Sigmoid colon (tissue), 6 donors: ENCODE measurements at regions not wholly inside any gene's neighbourhood (a gene's known extent, or its start where the extent isn't known, plus 50 kb on each side); places are given as distances from the start of the nearest gene placed in this dataset.

Source experiments
- DNase-seq: peaks from one replicate; pipeline ENCODE4 v3.0.0-alpha.2; 2019
- H3K27ac ChIP-seq, 4 donors: fragments of 200-600 bp; sonication (generic); one replicate each; pipeline ENCODE4 v1.5.1; 2016 to 2019; ENCODE audit warnings: mild to moderate bottlenecking in 1 of 4
- H3K27me3 ChIP-seq, 3 donors: fragments of 200-600 bp; sonication (generic); one replicate each; pipeline ENCODE4 v1.5.1; 2019; ENCODE audit warnings: mild to moderate bottlenecking in 1 of 3
- H3K36me3 ChIP-seq, 4 donors: fragments of 200-600 bp; sonication (generic); one replicate each; pipeline ENCODE4 v1.5.1; 2016 to 2019
- H3K4me1 ChIP-seq, 4 donors: fragments of 200-600 bp; sonication (generic); one replicate each; pipeline ENCODE4 v1.5.1; 2017 to 2019
- H3K4me3 ChIP-seq, 4 donors: fragments of 200-600 bp; sonication (generic); one replicate each; pipeline ENCODE4 v1.5.1; 2017 to 2019; ENCODE audit warnings: mild to moderate bottlenecking in 2 of 4, moderate library complexity in 1 of 4
- H3K9me3 ChIP-seq, 4 donors: fragments of 200-600 bp in 3 of 4; sonication (generic) in 3 of 4; one replicate each; pipeline versions ENCODE4 v1.5.1 to v1.6.1; 2013 to 2019
- EP300 ChIP-seq, 4 donors: sonication (generic); formaldehyde crosslinking; IDR thresholded peaks; one replicate each; pipeline ENCODE4 v1.6.1; 2017; ENCODE audit warnings: antibody characterized with exemption in 4 of 4
- POLR2A ChIP-seq, 2 donors: fragments of 450-650 bp; IDR thresholded peaks; one replicate each; pipeline ENCODE4 v1.6.1; 2016; ENCODE audit warnings: antibody characterized with exemption in 2 of 2, mild to moderate bottlenecking in 2 of 2, moderate library complexity in 2 of 2
- POLR2AphosphoS5 ChIP-seq, 4 donors: sonication (generic); formaldehyde crosslinking; IDR thresholded peaks; one replicate each; pipeline ENCODE4 v1.6.1; 2017; ENCODE audit warnings: antibody characterized with exemption in 4 of 4
- WGBS, 2 donors: extraction: QIAGEN DNeasy Blood & Tissue Kit; methylation state at CpG; one replicate each; pipeline ENCODE4 v1.1.7; 2013; 5-methylcytosine and 5-hydroxymethylcytosine counted together
- intact Hi-C: fragments of 100-400 bp; cut with DNase I; formaldehyde crosslinking; loops from one replicate; pipeline ENCODE4 v1.15.1; 2023
- TF ChIP-seq, protein P1 (sequence below), 4 experiments: fragments of 450-650 bp in 3 of 4; fragments of 200-600 bp in 1 of 4; IDR thresholded peaks; one replicate each; pipeline ENCODE4 v1.5.1; 2016 to 2019; ENCODE audit warnings: antibody characterized with exemption in 4 of 4, mild to moderate bottlenecking in 3 of 4, moderate library complexity in 2 of 4
- donor health status: healthy with polysubstance abuse.
- donor health status: healthy.

DNA sequence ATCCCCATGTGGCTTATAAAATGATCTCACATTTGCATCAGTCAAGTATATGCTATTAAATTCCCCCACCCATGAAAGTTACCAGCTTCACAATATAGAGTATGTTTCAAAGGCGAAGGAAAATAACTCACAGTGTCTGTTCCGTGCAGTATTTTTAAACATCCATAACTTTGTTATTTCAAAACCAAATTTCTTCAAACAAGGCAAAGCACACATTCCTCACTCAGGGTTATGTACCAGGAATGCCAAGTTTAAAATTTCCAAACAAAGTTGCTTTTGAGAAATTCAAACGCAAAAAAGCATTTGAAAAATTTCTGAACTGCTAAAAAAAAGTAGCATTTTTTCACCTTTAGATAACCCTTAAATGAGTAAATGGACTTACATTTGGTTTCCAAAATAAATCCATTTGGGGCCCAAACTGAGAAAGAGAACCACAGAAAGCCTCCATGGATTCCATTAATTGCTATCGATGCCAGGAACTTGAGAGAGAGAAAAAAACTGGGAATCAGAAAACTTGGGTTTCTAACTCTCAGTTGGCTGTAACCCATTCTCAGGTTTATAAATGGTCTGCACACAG is 149.5 kb downstream of the SLC30A10 start:
- WGBS, 2 donors, result 88 to 89% methylated on average over 4 of the region's 4 CpGs
- Histone ChIP-seq H3K36me3 (no peaks in the 10 kb centered on the region), H3K4me3 (no peak overlapping the region), H3K27ac (no peak overlapping the region), H3K9me3 (no peaks in the 10 kb centered on the region), H3K4me1 (peaks cover 0 to under 1% (median under 1%) of the 10 kb centered on the region in 4 donors), H3K27me3 (no peaks in the 10 kb centered on the region)
- no peak for DNase-seq
- no peak for TF ChIP-seq POLR2AphosphoS5 (IDR thresholded peaks at IDR 0.05)
- TF ChIP-seq, protein P1, sequence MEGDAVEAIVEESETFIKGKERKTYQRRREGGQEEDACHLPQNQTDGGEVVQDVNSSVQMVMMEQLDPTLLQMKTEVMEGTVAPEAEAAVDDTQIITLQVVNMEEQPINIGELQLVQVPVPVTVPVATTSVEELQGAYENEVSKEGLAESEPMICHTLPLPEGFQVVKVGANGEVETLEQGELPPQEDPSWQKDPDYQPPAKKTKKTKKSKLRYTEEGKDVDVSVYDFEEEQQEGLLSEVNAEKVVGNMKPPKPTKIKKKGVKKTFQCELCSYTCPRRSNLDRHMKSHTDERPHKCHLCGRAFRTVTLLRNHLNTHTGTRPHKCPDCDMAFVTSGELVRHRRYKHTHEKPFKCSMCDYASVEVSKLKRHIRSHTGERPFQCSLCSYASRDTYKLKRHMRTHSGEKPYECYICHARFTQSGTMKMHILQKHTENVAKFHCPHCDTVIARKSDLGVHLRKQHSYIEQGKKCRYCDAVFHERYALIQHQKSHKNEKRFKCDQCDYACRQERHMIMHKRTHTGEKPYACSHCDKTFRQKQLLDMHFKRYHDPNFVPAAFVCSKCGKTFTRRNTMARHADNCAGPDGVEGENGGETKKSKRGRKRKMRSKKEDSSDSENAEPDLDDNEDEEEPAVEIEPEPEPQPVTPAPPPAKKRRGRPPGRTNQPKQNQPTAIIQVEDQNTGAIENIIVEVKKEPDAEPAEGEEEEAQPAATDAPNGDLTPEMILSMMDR (IDR thresholded peaks at IDR 0.05), result no peak
- no peak for TF ChIP-seq POLR2A (IDR thresholded peaks at IDR 0.05)
- TF ChIP-seq EP300 (IDR thresholded peaks at IDR 0.05), result no peak
- intact Hi-C loops, result no loop called here

DNA sequence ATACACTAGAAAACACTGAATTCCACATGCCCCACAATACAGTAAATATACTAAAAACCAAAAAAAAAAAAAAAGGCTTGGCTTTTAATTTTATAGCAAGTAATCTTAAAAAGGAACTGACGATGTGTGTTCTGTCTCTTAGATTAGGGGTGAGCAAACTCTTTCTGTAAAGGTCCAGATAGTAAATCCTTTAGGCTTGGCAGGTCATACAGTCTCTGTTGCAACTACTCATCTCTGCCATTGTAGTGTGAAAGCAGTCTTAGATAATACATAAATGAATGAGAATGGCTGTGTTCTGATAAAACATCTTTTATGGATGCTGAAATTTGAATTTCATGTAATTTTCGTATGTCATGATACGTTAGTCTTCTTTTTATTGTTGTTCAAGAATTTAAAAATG is 150.2 kb downstream of the SLC30A10 start:
- WGBS, 2 donors, result 66 to 75% methylated on average over 3 of the region's 3 CpGs
- DNase-seq, result no peak
- H3K4me1 ChIP-seq, result no peaks in the 10 kb centered on the region
- TF ChIP-seq EP300 (IDR thresholded peaks at IDR 0.05), result no peak
- TF ChIP-seq, protein P1 (IDR thresholded peaks at IDR 0.05), result no peak
- H3K36me3 ChIP-seq, result no peaks in the 10 kb centered on the region
- H3K9me3 ChIP-seq, result no peaks in the 10 kb centered on the region
- H3K27me3 ChIP-seq, result no peaks in the 10 kb centered on the region
- H3K27ac ChIP-seq, result no peak overlapping the region
- H3K4me3 ChIP-seq, result no peak overlapping the region
- intact Hi-C loops, result no loop called here

DNA sequence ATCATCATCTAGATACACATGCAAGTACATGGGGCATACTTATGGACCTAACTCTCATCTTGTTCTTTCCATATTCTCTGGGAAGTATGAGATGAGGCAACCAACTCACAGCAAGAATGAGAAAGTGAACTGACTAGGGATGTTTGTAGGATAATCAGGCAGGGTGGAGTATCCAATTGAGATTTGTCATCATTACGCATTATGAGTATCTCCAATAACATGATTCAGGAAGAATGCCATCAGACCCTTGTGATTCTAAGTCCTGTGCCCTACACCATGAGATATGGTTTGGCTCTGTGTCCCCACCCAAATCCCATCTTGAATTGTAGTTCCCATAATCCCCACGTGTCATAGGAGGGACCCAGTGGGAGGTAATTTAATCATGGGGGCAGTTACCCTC is 154.0 kb downstream of the SLC30A10 start:
- Histone ChIP-seq H3K4me3 (no peak overlapping the region), H3K9me3 (no peaks in the 10 kb centered on the region), H3K27me3 (no peaks in the 10 kb centered on the region), H3K36me3 (no peaks in the 10 kb centered on the region), H3K27ac (no peak overlapping the region), H3K4me1 (no peaks in the 10 kb centered on the region)
- WGBS, 2 donors, result 90 to 95% methylated on average over 2 of the region's 2 CpGs
- intact Hi-C loops, result no loop called here
- DNase-seq, result no peak
- no peak for TF ChIP-seq POLR2AphosphoS5 (IDR thresholded peaks at IDR 0.05)
- TF ChIP-seq POLR2A (IDR thresholded peaks at IDR 0.05), result no peak
- no peak for TF ChIP-seq EP300 (IDR thresholded peaks at IDR 0.05)
- TF ChIP-seq, protein P1 (IDR thresholded peaks at IDR 0.05), result no peak

DNA sequence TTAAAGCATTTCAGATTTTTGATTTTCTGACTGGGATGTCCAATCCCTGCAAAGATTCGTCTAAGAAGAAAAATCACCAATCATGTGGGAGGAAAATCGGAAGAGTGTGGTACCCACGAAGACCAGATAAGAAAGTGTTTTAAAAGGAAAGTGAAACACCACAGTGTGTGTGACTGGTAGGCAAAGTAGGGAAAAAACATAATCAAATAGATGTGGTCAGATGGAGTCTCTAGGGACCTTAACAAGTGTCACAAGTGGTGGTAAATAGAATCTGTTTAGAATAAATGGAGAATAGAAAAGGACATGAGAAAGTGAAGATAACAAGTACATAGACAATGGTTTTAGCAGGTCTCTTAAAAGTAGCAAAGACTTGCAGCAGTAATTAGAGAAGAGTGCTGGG is 154.6 kb downstream of the SLC30A10 start:
- Histone ChIP-seq H3K27ac (no peak overlapping the region), H3K4me3 (no peak overlapping the region), H3K4me1 (no peaks in the 10 kb centered on the region), H3K27me3 (no peaks in the 10 kb centered on the region), H3K9me3 (no peaks in the 10 kb centered on the region), H3K36me3 (no peaks in the 10 kb centered on the region)
- TF ChIP-seq POLR2AphosphoS5 (IDR thresholded peaks at IDR 0.05) (no peak), EP300 (IDR thresholded peaks at IDR 0.05) (no peak), POLR2A (IDR thresholded peaks at IDR 0.05) (no peak)
- TF ChIP-seq, protein P1 (IDR thresholded peaks at IDR 0.05), result no peak
- intact Hi-C loops, result no loop called here
- no peak for DNase-seq
- WGBS, 2 donors, result 73% methylated on average over 3 of the region's 3 CpGs

DNA sequence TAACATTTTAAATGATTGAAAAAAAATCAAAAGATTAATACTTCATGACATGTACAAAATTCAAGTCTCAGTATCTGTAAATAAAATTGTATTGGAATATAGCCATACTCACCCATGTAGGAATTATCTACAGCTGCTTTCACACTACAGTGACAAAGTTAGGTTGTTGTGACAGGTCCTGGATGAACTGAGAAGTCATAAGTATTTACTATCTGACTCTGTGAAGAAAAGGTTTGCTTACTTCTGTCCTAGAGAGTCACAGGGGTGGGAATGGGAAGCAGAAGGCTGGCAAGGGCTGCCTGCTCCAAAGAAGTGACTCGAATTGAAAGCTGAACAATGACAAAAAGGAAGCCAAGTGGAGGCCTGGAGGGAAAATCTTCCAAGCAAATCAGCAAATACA is 155.2 kb downstream of the SLC30A10 start:
- WGBS, 2 donors, result 8 to 21% methylated on average over 1 of the region's 1 CpG
- TF ChIP-seq EP300 (IDR thresholded peaks at IDR 0.05), result no peak
- TF ChIP-seq POLR2AphosphoS5 (IDR thresholded peaks at IDR 0.05), result no peak
- TF ChIP-seq POLR2A (IDR thresholded peaks at IDR 0.05), result no peak
- TF ChIP-seq, protein P1 (IDR thresholded peaks at IDR 0.05), result no peak
- intact Hi-C loops, result no loop called here

More for the DNA sequence above, 155.2 kb downstream of the SLC30A10 start:
- H3K36me3 ChIP-seq, result no peaks in the 10 kb centered on the region
- H3K27me3 ChIP-seq, result no peaks in the 10 kb centered on the region
- no peaks in the 10 kb centered on the region for H3K9me3 ChIP-seq
- H3K4me3 ChIP-seq, result no peak overlapping the region
- H3K4me1 ChIP-seq, result no peaks in the 10 kb centered on the region
- DNase-seq, result no peak
- H3K27ac ChIP-seq, result no peak overlapping the region
